Ovary (tissue), 3 donors: ENCODE measurements at regions not wholly inside any gene's neighbourhood (a gene's known extent, or its start where the extent isn't known, plus 50 kb on each side); places are given as distances from the start of the nearest gene placed in this dataset.

Source experiments
- CTCF ChIP-seq, 3 donors: fragments of 450-650 bp in 2 of 3; fragments of 200-600 bp in 1 of 3; IDR thresholded peaks; one replicate each; pipeline versions ENCODE4 v1.5.1 to v1.8.0; 2016 to 2022; ENCODE audit warnings: antibody characterized with exemption in 3 of 3, mild to moderate bottlenecking in 1 of 3
- EP300 ChIP-seq: sonication (generic); formaldehyde crosslinking; IDR thresholded peaks from one replicate; pipeline ENCODE4 v1.6.1; 2017; ENCODE audit warnings: antibody characterized with exemption
- POLR2A ChIP-seq: fragments of 450-650 bp; IDR thresholded peaks from one replicate; pipeline ENCODE4 v1.6.1; 2017; ENCODE audit warnings: antibody characterized with exemption, mild to moderate bottlenecking, moderate library complexity
- donor health status: DM: no; HTN: no; CAD: no.

GRCh38 chr6:100990070-100990469 lies 108.9 kb upstream of the ASCC3 start:
- TF ChIP-seq CTCF (IDR thresholded peaks at IDR 0.05): no peak
- no peak for TF ChIP-seq EP300
- TF ChIP-seq POLR2A: no peak
